ENCODE measurements at regions not wholly inside any gene's neighbourhood (a gene's known extent, or its start where the extent isn't known, plus 50 kb on each side); places are given as distances from the start of the nearest gene placed in this dataset.

DNA sequence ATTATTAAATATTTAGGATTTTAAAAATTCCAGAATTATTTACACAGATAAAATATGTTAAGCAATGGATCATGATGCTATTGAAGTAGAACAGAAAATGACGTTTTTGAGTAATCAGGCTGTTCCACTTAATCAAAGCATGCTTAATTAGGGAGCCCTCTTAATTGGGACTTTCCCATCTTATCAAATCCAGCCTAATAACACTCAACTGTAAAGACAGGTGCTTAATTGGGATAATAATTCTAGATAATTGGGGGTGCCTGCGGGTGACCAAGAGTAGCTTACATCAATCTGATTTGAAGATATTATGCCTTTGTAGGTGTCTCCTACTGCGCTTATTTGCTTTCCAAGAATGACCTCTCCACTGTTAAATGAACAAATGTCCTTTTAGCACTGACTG lies 742.2 kb upstream of the SLITRK6 start:
- intact Hi-C loops (cut with DNase I), result no loop called here

DNA sequence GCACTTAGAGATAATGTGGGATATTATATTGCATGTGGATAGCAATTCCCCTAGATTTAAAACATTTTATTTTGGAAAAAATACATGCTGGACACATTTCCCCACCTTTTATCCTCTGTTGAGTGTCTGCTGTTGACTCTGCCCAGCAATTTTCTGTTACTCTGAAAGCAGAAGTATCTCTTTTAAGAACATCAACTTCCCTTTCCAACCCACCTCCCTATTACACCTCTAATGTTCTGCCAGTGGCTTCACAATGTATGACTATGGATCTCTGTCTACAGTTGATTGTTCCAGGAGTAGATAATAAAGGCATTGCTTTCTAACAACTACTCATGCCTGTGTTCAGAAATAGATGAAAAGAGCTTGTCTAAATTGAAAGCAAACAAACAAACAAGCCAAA lies 754.8 kb upstream of the SLITRK6 start:
- Histone ChIP-seq H3K36me3 (replicated peaks in 1 of 2; ENCODE audit: insufficient read depth in 1 of 2, low read depth in 2 of 2) (no peaks in the 10 kb centered on the region), H3K27me3 (no peaks in the 10 kb centered on the region), H3K27ac (no peak overlapping the region), H3K9me3 (no peaks in the 10 kb centered on the region), H3K4me1 (no peaks in the 10 kb centered on the region), H3K4me3 (no peak overlapping the region)
- no peak for DNase-seq
- no peak for ATAC-seq
- intact Hi-C loops (cut with DNase I), result no loop called here
- TF ChIP-seq, protein P1, sequence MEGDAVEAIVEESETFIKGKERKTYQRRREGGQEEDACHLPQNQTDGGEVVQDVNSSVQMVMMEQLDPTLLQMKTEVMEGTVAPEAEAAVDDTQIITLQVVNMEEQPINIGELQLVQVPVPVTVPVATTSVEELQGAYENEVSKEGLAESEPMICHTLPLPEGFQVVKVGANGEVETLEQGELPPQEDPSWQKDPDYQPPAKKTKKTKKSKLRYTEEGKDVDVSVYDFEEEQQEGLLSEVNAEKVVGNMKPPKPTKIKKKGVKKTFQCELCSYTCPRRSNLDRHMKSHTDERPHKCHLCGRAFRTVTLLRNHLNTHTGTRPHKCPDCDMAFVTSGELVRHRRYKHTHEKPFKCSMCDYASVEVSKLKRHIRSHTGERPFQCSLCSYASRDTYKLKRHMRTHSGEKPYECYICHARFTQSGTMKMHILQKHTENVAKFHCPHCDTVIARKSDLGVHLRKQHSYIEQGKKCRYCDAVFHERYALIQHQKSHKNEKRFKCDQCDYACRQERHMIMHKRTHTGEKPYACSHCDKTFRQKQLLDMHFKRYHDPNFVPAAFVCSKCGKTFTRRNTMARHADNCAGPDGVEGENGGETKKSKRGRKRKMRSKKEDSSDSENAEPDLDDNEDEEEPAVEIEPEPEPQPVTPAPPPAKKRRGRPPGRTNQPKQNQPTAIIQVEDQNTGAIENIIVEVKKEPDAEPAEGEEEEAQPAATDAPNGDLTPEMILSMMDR (IDR thresholded peaks at IDR 0.05), result no peak
- no peak for TF ChIP-seq POLR2A (IDR thresholded peaks at IDR 0.05)

More for the DNA sequence above, 742.2 kb upstream of the SLITRK6 start:
- H3K36me3 ChIP-seq (replicated peaks in 1 of 2; ENCODE audit: insufficient read depth in 1 of 2, low read depth in 2 of 2), result no peaks in the 10 kb centered on the region
- H3K27ac ChIP-seq, result no peak overlapping the region
- 55 to 70% methylated on average over 3 of the region's 3 CpGs for WGBS, 2 donors
- no peak overlapping the region for H3K4me3 ChIP-seq
- no peaks in the 10 kb centered on the region for H3K27me3 ChIP-seq
- no peak for DNase-seq
- ATAC-seq, result no peak
- TF ChIP-seq, protein P1 (IDR thresholded peaks at IDR 0.05), result no peak
- TF ChIP-seq POLR2A (IDR thresholded peaks at IDR 0.05), result no peak
- no peaks in the 10 kb centered on the region for H3K4me1 ChIP-seq
- no peaks in the 10 kb centered on the region for H3K9me3 ChIP-seq

DNA sequence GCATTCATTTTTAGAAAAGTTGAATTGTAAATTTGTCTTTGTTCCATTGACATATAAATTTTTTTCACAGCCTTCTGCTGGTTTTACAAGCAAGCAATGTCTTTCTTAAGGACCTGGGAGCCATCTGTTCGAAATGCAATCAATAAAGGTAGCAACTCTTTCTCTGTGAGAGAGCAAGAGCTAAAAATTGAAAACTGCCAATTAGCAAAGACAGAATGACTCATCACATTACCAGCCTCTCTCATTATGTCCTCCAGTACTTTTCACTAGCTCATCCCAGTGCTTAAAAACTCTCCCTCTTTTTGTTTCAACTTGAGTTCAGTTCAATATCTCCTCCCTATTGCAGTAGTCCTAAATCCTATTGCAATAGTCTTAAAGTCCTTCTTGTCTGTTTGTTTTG lies 760.7 kb upstream of the SLITRK6 start:
- no peak for ATAC-seq
- WGBS, 2 donors, result 19 to 41% methylated on average over 1 of the region's 1 CpG
- TF ChIP-seq, protein P1 (IDR thresholded peaks at IDR 0.05), result no peak
- TF ChIP-seq POLR2A (IDR thresholded peaks at IDR 0.05), result no peak

DNA sequence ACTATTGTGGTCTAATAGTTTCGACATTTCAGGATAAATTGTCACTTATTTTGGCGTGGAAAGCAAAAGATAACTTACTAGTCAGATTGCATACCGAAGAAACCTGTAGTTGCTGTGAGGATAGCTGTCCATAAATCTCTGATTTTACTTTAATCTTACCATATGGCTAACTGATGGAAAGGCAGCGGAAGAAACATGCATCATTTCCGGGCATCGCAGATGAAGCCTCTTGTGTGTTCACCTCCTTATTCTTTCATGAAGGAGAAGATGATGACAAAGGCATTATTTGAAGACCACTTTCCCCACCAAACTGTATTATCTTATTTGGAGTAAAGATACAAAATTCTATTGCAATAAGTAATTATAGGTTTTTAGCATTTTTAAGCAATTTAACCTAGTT lies 763.6 kb upstream of the SLITRK6 start:
- no peak for TF ChIP-seq POLR2A (IDR thresholded peaks at IDR 0.05)
- TF ChIP-seq, protein P1 (IDR thresholded peaks at IDR 0.05), result no peak
- Histone ChIP-seq H3K4me1 (no peaks in the 10 kb centered on the region), H3K27ac (no peak overlapping the region), H3K27me3 (no peaks in the 10 kb centered on the region), H3K36me3 (replicated peaks in 1 of 2; ENCODE audit: insufficient read depth in 1 of 2, low read depth in 2 of 2) (no peaks in the 10 kb centered on the region), H3K4me3 (no peak overlapping the region), H3K9me3 (no peaks in the 10 kb centered on the region)
- DNase-seq, result no peak
- 82 to 86% methylated on average over 6 of the region's 6 CpGs for WGBS, 2 donors
- intact Hi-C loops (cut with DNase I), result no loop called here
- ATAC-seq, result no peak

More for the DNA sequence above, 760.7 kb upstream of the SLITRK6 start:
- H3K27me3 ChIP-seq, result no peaks in the 10 kb centered on the region
- H3K36me3 ChIP-seq (replicated peaks in 1 of 2; ENCODE audit: insufficient read depth in 1 of 2, low read depth in 2 of 2), result no peaks in the 10 kb centered on the region
- no peak overlapping the region for H3K4me3 ChIP-seq
- no peaks in the 10 kb centered on the region for H3K9me3 ChIP-seq
- DNase-seq, result no peak
- H3K27ac ChIP-seq, result no peak overlapping the region
- intact Hi-C loops (cut with DNase I), result no loop called here
- no peaks in the 10 kb centered on the region for H3K4me1 ChIP-seq

DNA sequence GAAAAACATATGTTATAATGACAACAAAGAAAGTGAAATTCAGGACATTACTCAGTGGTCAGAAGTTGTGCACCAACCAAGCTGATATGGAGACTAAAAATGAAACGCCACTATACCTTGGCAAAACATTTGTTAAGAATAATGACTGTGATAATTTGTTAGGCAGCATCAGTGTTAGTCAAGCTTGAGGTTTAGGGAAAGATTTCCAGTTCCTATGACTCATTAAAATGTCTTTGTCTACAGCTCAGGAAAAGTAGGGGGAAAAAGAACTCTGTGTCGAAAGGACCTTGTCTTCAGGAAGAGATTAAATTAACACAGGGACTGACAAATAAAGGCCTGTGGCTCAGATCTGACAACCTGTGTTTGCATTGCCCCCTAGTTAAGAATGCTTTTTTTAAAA lies 764.1 kb upstream of the SLITRK6 start:
- Histone ChIP-seq H3K4me1 (no peaks in the 10 kb centered on the region), H3K9me3 (no peaks in the 10 kb centered on the region), H3K27me3 (no peaks in the 10 kb centered on the region), H3K4me3 (no peak overlapping the region), H3K36me3 (replicated peaks in 1 of 2; ENCODE audit: insufficient read depth in 1 of 2, low read depth in 2 of 2) (no peaks in the 10 kb centered on the region), H3K27ac (no peak overlapping the region)
- DNase-seq (no peak), ATAC-seq (no peak)
- TF ChIP-seq, protein P1 (IDR thresholded peaks at IDR 0.05), result no peak
- TF ChIP-seq POLR2A (IDR thresholded peaks at IDR 0.05), result no peak
- 26 to 35% methylated on average over 2 of the region's 2 CpGs for WGBS, 2 donors
- intact Hi-C loops (cut with DNase I), result no loop called here

Measured in body of pancreas (tissue), 4 donors.